Loucy (cell line): ENCODE measurements at regions not wholly inside any gene's neighbourhood (a gene's known extent, or its start where the extent isn't known, plus 50 kb on each side); places are given as distances from the start of the nearest gene placed in this dataset.

ENCODE experiments used
- H2AFZ ChIP-seq: fragments of 200-600 bp; sonication (generic); 2 replicates; pipeline ENCODE4 v1.6.0; 2016; ENCODE audit warnings: antibody characterized with exemption, mild to moderate bottlenecking, low read length, moderate library complexity
- H3F3A ChIP-seq: fragments of 200-600 bp; 2 replicates; pipeline ENCODE4 v1.6.0; 2016; ENCODE audit warnings: antibody characterized with exemption, low read depth, mild to moderate bottlenecking
- H3K27me3 ChIP-seq: fragments of 200-600 bp; sonication (generic); 2 replicates; pipeline ENCODE4 v1.6.1; 2014; ENCODE audit warnings: low read length, mild to moderate bottlenecking; ENCODE audit not compliant: insufficient read depth, poor library complexity, severe bottlenecking
- H3K36me3 ChIP-seq: fragments of 200-600 bp; sonication (generic); 2 replicates; pipeline ENCODE4 v1.6.1; 2016; ENCODE audit warnings: low read length; ENCODE audit not compliant: insufficient read depth
- H3K4me1 ChIP-seq: fragments of 200-600 bp; sonication (generic); 2 replicates; pipeline ENCODE4 v1.5.1; 2014; ENCODE audit warnings: low read length, mild to moderate bottlenecking; ENCODE audit not compliant: insufficient read depth, poor library complexity, severe bottlenecking
- H3K4me2 ChIP-seq: fragments of 200-600 bp; sonication (generic); 2 replicates; pipeline ENCODE4 v1.6.0; 2014; ENCODE audit warnings: antibody characterized with exemption, low read length, low read depth, mild to moderate bottlenecking; ENCODE audit not compliant: poor library complexity, severe bottlenecking
- H3K4me3 ChIP-seq: fragments of 200-600 bp; sonication (generic); 2 replicates; pipeline ENCODE4 v1.5.1; 2014; ENCODE audit warnings: low read length, mild to moderate bottlenecking, mixed read lengths; ENCODE audit not compliant: poor library complexity, severe bottlenecking
- H3K79me2 ChIP-seq: fragments of 200-600 bp; sonication (generic); 2 replicates; pipeline ENCODE4 v1.6.1; 2014; ENCODE audit warnings: low read length; ENCODE audit not compliant: insufficient read depth
- H3K9ac ChIP-seq: fragments of 200-600 bp; sonication (generic); 2 replicates; pipeline ENCODE4 v1.6.0; 2014; ENCODE audit warnings: mild to moderate bottlenecking, low read depth, low read length, moderate library complexity; ENCODE audit not compliant: poor library complexity, severe bottlenecking
- H3K9me2 ChIP-seq: fragments of 200-600 bp; sonication (generic); replicated peaks from 2 replicates; pipeline ENCODE4 v1.6.1; 2016; ENCODE audit warnings: low read depth, low read length, mixed read lengths
- H3K9me3 ChIP-seq: fragments of 200-600 bp; sonication (generic); 2 replicates; pipeline ENCODE4 v1.6.1; 2014; ENCODE audit warnings: mild to moderate bottlenecking, antibody characterized with exemption, low read length, low read depth; ENCODE audit not compliant: insufficient read depth
- H4K20me1 ChIP-seq: fragments of 200-600 bp; sonication (generic); 2 replicates; pipeline ENCODE4 v1.6.0; 2014; ENCODE audit warnings: antibody characterized with exemption, low read length, mild to moderate bottlenecking; ENCODE audit not compliant: insufficient read depth, poor library complexity, severe bottlenecking
- EZH2phosphoT487 ChIP-seq: fragments of 200-600 bp; IDR thresholded peaks from 2 replicates; pipeline ENCODE4 v1.6.1; 2018; ENCODE audit warnings: antibody characterized with exemption, mild to moderate bottlenecking, moderate library complexity, borderline replicate concordance
- TF ChIP-seq, protein P1 (sequence below): fragments of 200-600 bp; sonication (generic); conservative IDR thresholded peaks from 2 replicates; pipeline ENCODE4 v1.5.1; 2014; ENCODE audit warnings: mild to moderate bottlenecking, antibody characterized with exemption, low read length

DNA sequence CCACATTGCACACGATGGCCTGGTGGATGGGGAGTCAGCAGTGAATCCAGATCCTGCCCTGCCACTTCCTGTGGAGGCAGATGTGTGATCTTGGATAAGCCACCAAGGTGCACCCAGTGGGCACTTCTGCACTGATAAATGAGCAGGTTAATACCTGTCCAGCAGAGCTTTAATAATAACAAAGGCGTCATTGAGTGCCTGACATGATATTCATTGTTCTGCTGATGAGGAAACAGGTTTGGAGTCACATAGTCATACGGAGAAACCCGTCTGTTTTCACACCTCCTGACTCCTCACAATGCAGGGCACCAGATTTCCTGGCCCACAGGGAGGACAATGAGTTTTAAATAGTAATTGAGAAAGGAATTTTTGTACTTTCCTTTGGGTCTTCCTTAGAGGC, 324.6 kb upstream of the CDH5 start:
- H3K4me3 ChIP-seq, result no peak overlapping the region
- no peaks in the 10 kb centered on the region for H3K27me3 ChIP-seq
- H3K4me2 ChIP-seq, result no peak overlapping the region
- TF ChIP-seq, protein P1, sequence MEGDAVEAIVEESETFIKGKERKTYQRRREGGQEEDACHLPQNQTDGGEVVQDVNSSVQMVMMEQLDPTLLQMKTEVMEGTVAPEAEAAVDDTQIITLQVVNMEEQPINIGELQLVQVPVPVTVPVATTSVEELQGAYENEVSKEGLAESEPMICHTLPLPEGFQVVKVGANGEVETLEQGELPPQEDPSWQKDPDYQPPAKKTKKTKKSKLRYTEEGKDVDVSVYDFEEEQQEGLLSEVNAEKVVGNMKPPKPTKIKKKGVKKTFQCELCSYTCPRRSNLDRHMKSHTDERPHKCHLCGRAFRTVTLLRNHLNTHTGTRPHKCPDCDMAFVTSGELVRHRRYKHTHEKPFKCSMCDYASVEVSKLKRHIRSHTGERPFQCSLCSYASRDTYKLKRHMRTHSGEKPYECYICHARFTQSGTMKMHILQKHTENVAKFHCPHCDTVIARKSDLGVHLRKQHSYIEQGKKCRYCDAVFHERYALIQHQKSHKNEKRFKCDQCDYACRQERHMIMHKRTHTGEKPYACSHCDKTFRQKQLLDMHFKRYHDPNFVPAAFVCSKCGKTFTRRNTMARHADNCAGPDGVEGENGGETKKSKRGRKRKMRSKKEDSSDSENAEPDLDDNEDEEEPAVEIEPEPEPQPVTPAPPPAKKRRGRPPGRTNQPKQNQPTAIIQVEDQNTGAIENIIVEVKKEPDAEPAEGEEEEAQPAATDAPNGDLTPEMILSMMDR, result no peak
- no peak for TF ChIP-seq EZH2phosphoT487
- H3K9me3 ChIP-seq, result no peaks in the 10 kb centered on the region; the same call in 1 of the 2 replicates
- no peak overlapping the region for H3K9ac ChIP-seq
- no peaks in the 10 kb centered on the region for H4K20me1 ChIP-seq
- H3K36me3 ChIP-seq, result no peaks in the 10 kb centered on the region
- no peaks in the 10 kb centered on the region for H3K9me2 ChIP-seq
- no peaks in the 10 kb centered on the region for H3K4me1 ChIP-seq
- H2AFZ ChIP-seq, result no peak overlapping the region
- no peaks in the 10 kb centered on the region for H3F3A ChIP-seq
- no peaks in the 10 kb centered on the region for H3K79me2 ChIP-seq

DNA sequence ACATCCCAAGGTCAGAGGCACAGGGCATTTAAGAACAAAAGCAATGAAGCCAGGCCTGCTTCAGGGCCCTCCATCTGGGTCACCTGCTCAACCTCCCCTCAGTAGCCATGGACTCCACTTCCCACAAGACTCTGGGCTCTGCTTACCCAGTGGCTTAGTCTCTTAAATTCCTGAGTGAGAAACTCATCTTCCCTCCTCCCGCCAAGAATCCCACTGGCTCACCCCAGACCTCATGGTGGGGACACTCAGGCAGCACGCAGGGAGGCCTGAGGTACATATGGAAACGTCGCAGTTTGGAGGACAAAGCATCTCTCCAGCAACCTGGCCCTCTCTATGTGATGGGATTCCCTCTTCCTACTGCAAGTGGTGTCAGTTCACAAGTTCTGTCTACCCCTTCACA, 326.7 kb upstream of the CDH5 start:
- no peak overlapping the region for H2AFZ ChIP-seq
- no peak overlapping the region for H3K4me3 ChIP-seq
- H3F3A ChIP-seq, result no peaks in the 10 kb centered on the region
- no peaks in the 10 kb centered on the region for H3K4me1 ChIP-seq
- no peaks in the 10 kb centered on the region; the same call in 1 of the 2 replicates for H3K9me3 ChIP-seq
- no peak overlapping the region for H3K4me2 ChIP-seq
- H4K20me1 ChIP-seq, result no peaks in the 10 kb centered on the region
- TF ChIP-seq EZH2phosphoT487, result no peak
- TF ChIP-seq, protein P1, result no peak
- no peaks in the 10 kb centered on the region for H3K36me3 ChIP-seq
- no peaks in the 10 kb centered on the region for H3K27me3 ChIP-seq
- H3K79me2 ChIP-seq, result no peaks in the 10 kb centered on the region
- no peaks in the 10 kb centered on the region for H3K9me2 ChIP-seq
- no peak overlapping the region for H3K9ac ChIP-seq

DNA sequence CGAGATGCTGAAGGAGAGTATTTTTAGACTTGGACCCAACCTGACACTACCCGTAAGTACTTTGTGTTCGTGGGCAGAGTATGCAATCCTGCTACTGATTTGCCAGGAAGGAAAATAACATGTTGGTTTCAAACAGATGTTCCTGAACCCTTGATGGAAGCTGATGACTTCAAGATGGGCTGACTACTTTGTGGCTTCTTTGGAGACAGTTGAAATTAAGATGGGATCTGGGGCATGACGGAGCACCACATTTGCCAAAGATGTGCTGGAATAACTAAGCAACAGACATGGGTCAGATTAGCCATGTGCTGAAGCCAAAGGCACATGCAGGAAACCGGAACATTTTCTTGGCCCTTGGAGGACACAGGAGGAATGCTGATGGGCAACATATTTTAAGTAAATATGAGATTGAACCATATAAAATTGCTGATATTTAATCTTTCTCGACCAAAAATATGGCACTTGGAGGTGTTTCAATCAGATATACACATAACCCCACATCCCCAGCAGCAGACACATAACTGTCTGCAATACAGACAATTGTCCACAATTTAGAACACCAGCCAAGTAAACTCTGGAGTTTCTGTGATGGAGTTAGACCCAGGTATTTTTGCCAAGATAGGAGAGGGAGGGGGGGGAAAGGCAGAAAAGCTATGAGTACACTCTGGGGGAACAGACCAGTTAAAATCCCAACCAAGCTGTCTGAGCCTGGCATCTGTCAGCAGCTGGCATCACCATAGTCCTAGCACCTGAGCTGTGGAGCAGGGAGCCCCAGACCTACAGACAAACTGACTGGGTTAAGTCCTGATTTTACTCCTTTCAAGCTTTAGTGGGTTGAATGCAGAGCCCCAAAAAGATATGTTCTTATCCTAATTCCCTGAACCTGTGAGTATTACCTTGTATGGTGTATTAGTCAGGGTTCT, 329.4 kb upstream of the CDH5 start:
- H3K4me2 ChIP-seq, result no peak overlapping the region
- H3K9ac ChIP-seq, result no peak overlapping the region
- no peaks in the 10 kb centered on the region for H3K9me2 ChIP-seq
- no peak overlapping the region for H3K4me3 ChIP-seq
- TF ChIP-seq, protein P1, result no peak
- no peak for TF ChIP-seq EZH2phosphoT487
- H3K36me3 ChIP-seq, result no peaks in the 10 kb centered on the region
- no peak overlapping the region for H2AFZ ChIP-seq
- H3K4me1 ChIP-seq, result no peaks in the 10 kb centered on the region
- H3K79me2 ChIP-seq, result no peaks in the 10 kb centered on the region
- no peaks in the 10 kb centered on the region for H3K27me3 ChIP-seq
- H3F3A ChIP-seq, result no peaks in the 10 kb centered on the region
- no peaks in the 10 kb centered on the region; the same call in 1 of the 2 replicates for H3K9me3 ChIP-seq
- H4K20me1 ChIP-seq, result no peaks in the 10 kb centered on the region
